HK-2 (cell line): ENCODE measurements at regions not wholly inside any gene's neighbourhood (a gene's known extent, or its start where the extent isn't known, plus 50 kb on each side); places are given as distances from the start of the nearest gene placed in this dataset.

Experiments used
- DNase-seq: peaks from one replicate; pipeline ENCODE4 v3.0.0-alpha.2; 2018; ENCODE audit not compliant: unreplicated experiment

DNA sequence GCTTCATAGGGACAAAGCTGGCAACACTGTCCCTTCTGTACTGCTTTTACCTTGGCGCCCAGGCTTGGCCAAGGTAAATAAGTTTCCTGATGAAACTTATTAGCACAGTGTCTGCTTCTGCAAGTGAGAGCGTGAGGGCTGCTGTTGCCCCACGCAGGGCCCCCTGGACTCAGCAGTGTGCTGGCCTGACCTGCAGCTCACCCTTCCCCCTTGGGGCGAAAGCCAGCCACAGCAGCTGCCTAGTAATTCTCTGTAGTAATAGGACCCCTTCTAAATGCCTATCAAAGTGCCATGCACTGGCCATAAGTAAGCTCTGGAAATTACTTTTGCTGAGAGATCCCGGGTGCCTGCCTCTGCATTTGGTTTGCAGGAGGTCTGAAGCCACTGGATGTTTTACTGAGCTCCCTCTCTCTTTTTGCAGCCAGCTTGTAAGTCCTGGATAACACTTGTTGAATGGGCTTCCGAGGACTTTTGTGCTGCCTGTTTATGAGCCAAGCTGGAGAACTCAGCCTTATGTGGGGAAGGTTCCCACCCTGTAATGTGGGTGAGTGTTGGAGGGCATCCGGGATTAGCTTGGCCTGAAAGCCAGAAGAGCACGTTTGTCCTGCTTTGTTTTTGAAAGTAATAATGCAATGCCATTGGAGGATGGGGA, 293.9 kb downstream of the C7orf25 start:
- DNase-seq: no peak

DNA sequence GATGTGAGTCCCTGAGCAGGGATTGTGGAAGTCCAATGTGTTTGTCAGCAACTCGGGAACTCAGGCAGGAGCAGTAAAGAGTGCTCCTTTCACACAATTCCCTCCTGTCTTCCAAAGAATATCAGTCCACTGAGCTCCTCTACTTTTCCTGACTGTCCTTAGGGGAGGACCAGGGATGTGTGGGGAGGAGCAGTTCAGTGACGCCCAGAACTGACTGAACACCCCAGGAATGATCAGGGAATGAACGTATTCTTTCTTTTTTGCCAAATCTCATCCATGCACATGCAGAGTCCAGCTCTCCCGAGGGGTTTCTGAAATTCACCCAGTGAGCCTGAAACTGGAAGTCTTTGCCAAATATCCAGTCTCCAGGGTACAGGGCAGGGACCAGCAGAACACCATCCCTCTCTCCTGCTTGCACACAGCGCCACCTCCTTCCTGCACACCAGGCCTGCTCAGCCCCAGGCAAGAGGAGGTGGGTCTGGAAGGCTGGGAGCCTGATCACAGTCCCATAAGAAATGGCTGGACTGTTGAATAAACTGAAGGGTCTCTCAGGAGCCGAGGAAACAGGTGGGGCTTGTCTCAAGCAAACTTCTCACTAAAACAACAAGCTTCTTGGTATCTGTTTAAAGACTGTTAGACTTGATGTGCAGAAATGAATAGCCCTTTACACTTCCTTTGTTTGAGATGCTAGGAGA, 294.7 kb downstream of the C7orf25 start:
- no peak for DNase-seq

- no peak for DNase-seq
Measured at GRCh38 chr7:42614636-42615035, 297.2 kb downstream of the C7orf25 start.

GRCh38 chr7:42611961-42612360, 299.9 kb downstream of the C7orf25 start:
- no peak for DNase-seq

GRCh38 chr7:42611289-42611928, 300.5 kb downstream of the C7orf25 start:
- no peak for DNase-seq

- DNase-seq: no peak
Measured at GRCh38 chr7:42606193-42606905, 305.5 kb downstream of the C7orf25 start.

DNA sequence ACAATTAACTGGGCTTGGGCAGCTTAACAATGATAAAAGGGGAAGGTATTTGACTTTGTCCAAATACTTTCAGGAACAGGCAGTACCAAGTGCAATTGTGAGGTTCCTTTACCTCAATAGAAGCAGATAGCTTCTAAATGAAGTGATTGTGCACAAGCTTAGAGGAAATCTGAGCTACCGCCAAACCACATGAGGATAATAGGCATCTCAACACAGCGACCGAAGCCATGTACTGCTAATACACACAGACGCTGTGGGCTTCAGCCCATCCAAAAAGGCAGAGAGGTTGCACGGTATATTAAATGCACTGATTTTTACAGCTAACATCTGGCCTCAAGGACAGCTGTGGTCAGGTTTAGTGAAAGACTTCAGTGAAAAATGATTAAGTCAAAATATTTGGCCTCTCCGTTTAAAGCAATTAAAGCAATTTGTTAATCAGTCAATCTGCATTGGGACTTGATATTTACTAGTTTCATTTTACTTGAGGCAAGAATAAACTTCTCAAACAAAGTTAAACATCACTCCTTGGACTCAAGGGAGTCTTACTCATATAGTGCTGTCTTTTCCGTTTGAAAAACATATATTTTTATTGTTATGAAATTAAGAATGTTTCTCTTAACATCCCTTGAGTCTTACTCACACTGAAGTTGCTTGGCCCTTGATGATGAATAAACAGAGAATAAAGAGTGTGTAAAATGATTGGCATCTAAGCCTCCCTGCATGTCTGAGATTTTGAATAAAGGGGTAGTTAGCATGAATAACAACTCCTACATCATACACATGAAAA, 306.3 kb downstream of the C7orf25 start:
- no peak for DNase-seq

GRCh38 chr7:42603496-42603895, 308.4 kb downstream of the C7orf25 start:
- DNase-seq: no peak

DNA sequence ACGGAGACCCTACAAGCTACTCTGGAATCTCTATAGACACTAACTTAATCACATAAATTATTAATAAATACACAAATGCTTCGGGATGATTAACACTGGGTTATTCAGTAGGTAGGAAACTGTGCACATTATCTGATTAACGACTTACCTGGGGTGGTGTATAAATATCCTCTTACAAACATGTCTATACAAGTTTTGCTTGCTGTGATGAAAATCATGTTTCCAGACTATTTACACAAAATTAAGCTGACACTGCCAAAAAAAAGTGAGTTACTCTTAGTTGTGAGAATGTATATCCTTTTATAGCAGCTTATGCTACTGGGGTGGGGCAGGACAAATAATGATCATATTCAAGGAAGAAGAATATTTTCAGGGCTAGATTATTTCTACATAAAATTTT, 314.6 kb downstream of the C7orf25 start:
- DNase-seq: no peak

GRCh38 chr7:42596737-42597136, 315.1 kb downstream of the C7orf25 start:
- no peak for DNase-seq

- no peak for DNase-seq
Measured at GRCh38 chr7:42593860-42594259, 318.0 kb downstream of the C7orf25 start.

DNA sequence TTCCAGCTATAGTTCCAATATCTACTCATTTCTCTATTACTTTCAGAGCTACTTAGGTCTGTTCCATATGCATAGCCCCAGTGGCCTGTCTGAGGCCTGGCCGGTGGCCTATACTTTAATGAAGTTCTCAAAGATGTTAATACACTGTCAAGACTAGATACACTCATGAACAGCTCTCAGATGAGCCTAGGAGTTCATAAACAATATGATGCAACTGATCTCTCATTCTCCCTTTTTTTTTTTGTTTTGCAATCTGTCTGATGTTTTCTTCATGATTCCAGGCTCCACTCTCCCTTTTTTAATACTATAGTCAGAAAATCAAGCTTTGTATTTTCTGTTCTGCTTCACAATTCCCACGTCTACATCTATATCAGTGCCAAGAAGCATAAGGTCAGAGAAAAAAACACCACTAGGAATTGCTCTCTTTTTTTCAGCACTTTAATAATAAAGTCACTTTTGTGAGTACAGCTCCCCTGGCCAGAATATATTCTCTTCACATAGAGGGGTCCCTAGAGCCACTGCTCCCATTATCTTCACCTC, 321.0 kb downstream of the C7orf25 start:
- DNase-seq: no peak

DNA sequence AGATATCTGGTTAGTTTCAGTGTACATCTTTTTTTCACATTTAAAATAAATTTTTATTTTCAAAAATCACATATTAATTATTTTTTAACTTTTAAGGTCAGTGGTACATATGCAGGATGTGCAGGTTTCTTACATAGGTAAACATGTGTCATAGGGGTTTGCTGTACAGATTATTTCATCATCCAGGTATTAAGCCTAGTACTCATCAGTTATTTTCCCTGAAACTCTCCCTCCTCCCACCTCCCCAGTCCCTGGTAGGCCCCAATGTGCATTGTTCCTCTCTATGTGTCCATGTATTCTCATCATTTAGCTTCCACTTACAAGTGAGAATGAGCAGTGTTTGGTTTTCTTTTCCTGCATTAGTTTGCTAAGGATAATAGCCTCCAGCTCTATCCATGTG, 323.0 kb downstream of the C7orf25 start:
- DNase-seq: no peak

GRCh38 chr7:42587806-42588205, 324.1 kb downstream of the C7orf25 start:
- no peak for DNase-seq

- no peak for DNase-seq
Measured at GRCh38 chr7:42580061-42580460, 331.8 kb downstream of the C7orf25 start.

DNA sequence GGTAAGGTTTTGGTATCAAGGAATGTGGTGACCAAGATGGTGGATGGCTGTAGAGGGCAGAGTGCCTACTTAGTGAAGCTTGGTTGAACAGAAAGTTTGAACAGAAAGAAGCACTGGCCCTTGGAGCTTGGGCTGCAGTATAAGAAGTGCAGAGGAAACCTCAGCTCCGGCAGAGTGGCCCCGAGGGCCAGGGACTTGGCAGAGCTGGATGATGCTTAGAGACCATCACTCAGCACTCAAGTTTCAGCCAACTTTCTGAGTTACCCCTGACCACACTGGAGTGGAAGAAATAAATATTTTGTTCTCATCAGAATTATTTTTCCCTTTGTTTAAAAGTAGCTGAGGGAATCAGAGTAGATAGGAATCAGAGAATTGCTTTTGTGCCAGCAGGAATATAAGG, 336.7 kb downstream of the C7orf25 start:
- no peak for DNase-seq

- no peak for DNase-seq
Measured at GRCh38 chr7:42574685-42575084, 337.2 kb downstream of the C7orf25 start.

- no peak for DNase-seq
Measured at GRCh38 chr7:42573881-42574672, 337.1 kb upstream of the GLI3 start.

DNA sequence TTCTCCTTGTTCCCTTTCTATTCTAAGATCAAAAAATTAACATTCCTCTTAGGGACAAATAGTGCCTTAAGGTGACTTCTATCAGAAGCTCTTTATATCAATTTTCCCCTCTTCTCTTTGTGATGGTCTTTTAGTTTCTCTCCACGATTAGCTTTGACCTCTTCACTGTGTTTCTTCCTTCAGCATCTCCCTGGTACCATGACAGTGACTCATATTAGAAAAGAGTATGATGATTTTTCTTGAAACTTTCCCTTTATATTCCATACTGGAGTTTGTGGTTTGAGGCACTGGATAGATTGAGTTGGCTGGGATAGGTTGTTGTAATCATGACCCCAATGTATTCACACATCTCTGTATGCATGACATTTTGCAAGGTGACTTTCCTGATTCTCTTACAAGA, 335.6 kb upstream of the GLI3 start:
- no peak for DNase-seq

DNA sequence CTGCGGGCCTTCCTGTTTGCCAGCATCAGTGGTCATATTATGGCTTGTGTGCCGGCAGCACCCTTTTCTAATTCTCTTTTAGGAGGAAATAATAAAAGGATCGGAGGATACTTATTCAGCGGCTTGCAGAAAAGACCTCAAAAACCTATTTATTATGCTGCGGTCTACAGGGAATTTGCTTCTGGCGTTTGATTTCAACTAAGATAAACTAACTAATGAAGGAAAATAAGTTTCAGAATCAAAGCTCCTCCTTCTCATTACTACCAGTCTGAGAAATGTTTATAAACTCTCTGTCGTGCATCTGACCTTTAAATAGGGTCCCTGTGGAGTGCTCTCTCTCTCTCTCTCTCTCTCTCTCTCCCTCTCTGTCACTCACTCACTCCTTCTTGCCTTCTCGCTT, 335.0 kb upstream of the GLI3 start:
- no peak for DNase-seq

DNA sequence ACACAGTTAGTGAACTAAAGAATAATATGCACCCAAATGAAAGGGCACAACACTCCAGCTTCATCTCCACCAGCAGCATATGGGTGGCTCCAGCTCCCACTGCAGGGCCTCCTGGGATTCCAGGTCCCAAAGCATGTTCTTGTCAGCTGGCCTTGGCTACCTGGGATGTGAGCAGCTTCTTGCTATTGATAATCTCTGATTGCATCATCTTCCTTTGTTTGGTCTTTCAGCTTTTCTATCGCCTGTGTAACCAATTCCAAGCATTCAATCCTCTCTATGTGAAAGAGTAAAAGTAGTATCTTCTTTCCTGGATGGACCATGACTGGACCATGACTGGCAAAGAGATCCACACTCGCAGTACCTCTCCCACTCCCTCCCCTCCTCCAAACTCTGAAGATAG, 333.9 kb upstream of the GLI3 start:
- DNase-seq: no peak
